Stimulated activated CD8-positive, alpha-beta memory T cell treated with anti-CD3 and anti-CD28 coated beads, Interleukin-7, amount 100 ng/mL, for 4 hours (primary cell): ENCODE measurements at regions not wholly inside any gene's neighbourhood (a gene's known extent, or its start where the extent isn't known, plus 50 kb on each side); places are given as distances from the start of the nearest gene placed in this dataset.

Experiments
- DNase-seq, 2 donors: peaks; one replicate each; pipeline ENCODE4 v3.0.0-alpha.2; 2020; ENCODE audit warnings: low read depth in 2 of 2

- DNase-seq: no peak
Measured at GRCh38 chr5:107217721-107218130, 453.0 kb downstream of the EFNA5 start.

- DNase-seq: no peak
Measured at GRCh38 chr5:107216587-107216986, 454.1 kb downstream of the EFNA5 start.

GRCh38 chr5:107215611-107216010 lies 455.1 kb downstream of the EFNA5 start:
- DNase-seq: no peak

- no peak for DNase-seq
Measured at GRCh38 chr5:107213025-107213424, 457.7 kb downstream of the EFNA5 start.

GRCh38 chr5:107211630-107212029 lies 459.1 kb downstream of the EFNA5 start:
- no peak for DNase-seq

GRCh38 chr5:107208867-107209266 lies 461.9 kb downstream of the EFNA5 start:
- DNase-seq: no peak

GRCh38 chr5:107204413-107204812 lies 466.3 kb downstream of the EFNA5 start:
- no peak for DNase-seq

- no peak for DNase-seq
Measured at GRCh38 chr5:107203243-107203642, 467.5 kb downstream of the EFNA5 start.

GRCh38 chr5:107199756-107200155 lies 471.0 kb downstream of the EFNA5 start:
- DNase-seq: no peak

GRCh38 chr5:107196500-107197059 lies 474.2 kb downstream of the EFNA5 start:
- no peak for DNase-seq

- DNase-seq: no peak
Measured at GRCh38 chr5:107195890-107196395, 474.8 kb downstream of the EFNA5 start.

- no peak for DNase-seq
Measured at GRCh38 chr5:107184871-107185270, 485.9 kb downstream of the EFNA5 start.

- no peak for DNase-seq
Measured at GRCh38 chr5:107184066-107184465, 486.7 kb downstream of the EFNA5 start.

- no peak for DNase-seq
Measured at GRCh38 chr5:107170620-107171019, 500.1 kb downstream of the EFNA5 start.

GRCh38 chr5:107169867-107170266 lies 500.9 kb downstream of the EFNA5 start:
- DNase-seq: no peak

GRCh38 chr5:107168848-107169752 lies 501.6 kb downstream of the EFNA5 start:
- no peak for DNase-seq

GRCh38 chr5:107168086-107168485 lies 502.7 kb downstream of the EFNA5 start:
- DNase-seq: no peak

GRCh38 chr5:107165296-107165695 lies 505.4 kb downstream of the EFNA5 start:
- DNase-seq: no peak

GRCh38 chr5:107157809-107158208 lies 512.9 kb downstream of the EFNA5 start:
- no peak for DNase-seq

- DNase-seq: no peak
Measured at GRCh38 chr5:107155707-107156106, 515.0 kb downstream of the EFNA5 start.

GRCh38 chr5:107154593-107154992 lies 516.1 kb downstream of the EFNA5 start:
- DNase-seq: no peak

- DNase-seq: no peak
Measured at GRCh38 chr5:107153283-107153682, 517.5 kb downstream of the EFNA5 start.
